GM21360 (cell line): ENCODE measurements at regions not wholly inside any gene's neighbourhood (a gene's known extent, or its start where the extent isn't known, plus 50 kb on each side); places are given as distances from the start of the nearest gene placed in this dataset.

ENCODE experiments used
- ATAC-seq: cut with Tn5 transposase; IDR thresholded peaks from one replicate; pipeline ENCODE4 v1.9.1; 2021; ENCODE audit warnings: mild to moderate bottlenecking, moderate library complexity; ENCODE audit not compliant: unreplicated experiment

GRCh38 chr10:31754803-31755624 is 173.6 kb downstream of the ARHGAP12 start:
- ATAC-seq: no peak

- ATAC-seq: no peak
Measured at GRCh38 chr10:31753681-31754080, 174.9 kb downstream of the ARHGAP12 start.

- no peak for ATAC-seq
Measured at GRCh38 chr10:31752170-31752569, 176.5 kb downstream of the ARHGAP12 start.

- ATAC-seq: no peak
Measured at GRCh38 chr10:31751738-31752080, 176.9 kb downstream of the ARHGAP12 start.

- ATAC-seq: no peak
Measured at GRCh38 chr10:31751051-31751737, 177.4 kb downstream of the ARHGAP12 start.

GRCh38 chr10:31749981-31750840 is 178.4 kb downstream of the ARHGAP12 start:
- no peak for ATAC-seq

DNA sequence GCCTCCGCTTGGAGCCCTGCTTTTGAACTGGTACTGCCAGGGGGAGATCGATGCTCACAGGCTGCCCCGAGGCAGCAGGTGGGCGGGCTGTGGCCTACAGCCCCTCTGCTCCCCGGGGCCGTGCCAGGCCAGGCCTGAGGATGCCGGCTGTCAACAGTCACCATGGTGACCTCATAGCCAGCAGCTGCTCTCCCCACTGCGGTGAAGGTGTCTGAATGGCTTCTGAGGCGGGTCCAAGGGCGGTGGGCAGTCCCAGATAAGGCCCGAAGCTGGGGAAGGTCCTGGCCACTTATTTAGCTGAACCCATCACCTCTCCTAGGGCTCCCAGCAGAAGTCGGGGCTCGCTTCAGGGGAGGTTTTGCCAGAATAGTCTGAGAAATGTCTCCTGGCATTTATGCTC is 179.3 kb downstream of the ARHGAP12 start:
- ATAC-seq: no peak

GRCh38 chr10:31745612-31746376 is 182.8 kb downstream of the ARHGAP12 start:
- ATAC-seq: no peak

- no peak for ATAC-seq
Measured at GRCh38 chr10:31744025-31744424, 184.6 kb downstream of the ARHGAP12 start.

DNA sequence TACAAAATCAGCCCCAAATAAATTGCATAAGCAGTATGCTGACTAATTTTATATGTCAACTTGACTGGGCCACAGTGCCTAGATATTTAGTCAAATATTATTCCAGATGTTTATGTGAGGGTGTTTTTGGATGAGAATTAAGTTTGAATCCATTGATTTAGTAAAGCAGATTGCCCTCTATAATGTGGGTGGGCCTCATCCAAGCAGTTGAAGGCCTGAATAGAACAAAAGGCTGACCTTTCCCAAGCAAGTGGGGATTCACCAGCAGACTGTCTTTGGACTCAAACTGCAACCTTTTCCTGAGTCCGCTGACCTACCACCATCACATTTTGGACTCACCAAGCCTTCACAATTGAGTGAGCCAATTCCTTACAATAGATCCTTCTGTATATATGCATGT is 186.4 kb downstream of the ARHGAP12 start:
- no peak for ATAC-seq

DNA sequence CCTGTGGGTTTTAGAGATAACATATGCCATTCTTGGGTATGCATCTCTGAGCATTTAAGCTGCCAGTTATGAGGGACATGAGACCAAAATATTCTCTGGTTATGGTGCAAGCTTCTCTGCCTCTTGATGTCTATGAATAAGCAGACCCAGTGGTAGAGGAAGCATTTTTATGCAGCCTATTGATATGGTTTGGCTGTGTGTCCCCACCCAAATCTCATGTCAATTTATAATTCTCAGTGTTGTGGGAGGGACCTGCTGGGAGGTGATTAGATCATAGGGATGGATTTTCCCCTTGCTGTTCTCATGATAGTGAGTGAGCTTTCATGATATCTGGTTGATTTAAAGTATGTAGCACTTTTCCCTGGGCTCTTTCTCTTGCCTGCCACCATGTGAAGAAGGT is 187.2 kb downstream of the ARHGAP12 start:
- ATAC-seq: no peak

GRCh38 chr10:31739711-31740110 is 188.9 kb downstream of the ARHGAP12 start:
- ATAC-seq: no peak

GRCh38 chr10:31739146-31739545 is 189.5 kb downstream of the ARHGAP12 start:
- ATAC-seq: no peak

DNA sequence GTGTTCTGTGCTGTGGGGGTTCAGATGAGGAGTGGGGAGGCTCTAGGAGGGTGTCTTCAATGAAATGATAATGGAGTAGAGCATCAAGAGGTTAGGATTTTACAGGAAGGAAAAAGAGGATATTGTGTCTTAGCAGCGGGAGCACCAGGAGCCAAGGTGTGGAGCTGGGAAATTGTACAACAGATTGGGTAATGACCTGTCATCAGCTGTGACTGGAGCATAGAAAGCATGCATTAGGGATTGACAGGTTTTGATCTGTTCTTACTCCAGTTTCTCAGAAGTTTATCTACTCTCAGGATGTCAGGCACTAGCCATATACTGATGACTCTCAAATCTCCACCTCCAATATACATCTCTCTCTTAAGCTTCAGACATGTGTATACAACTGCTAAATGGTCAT is 196.9 kb downstream of the ARHGAP12 start:
- ATAC-seq: no peak

DNA sequence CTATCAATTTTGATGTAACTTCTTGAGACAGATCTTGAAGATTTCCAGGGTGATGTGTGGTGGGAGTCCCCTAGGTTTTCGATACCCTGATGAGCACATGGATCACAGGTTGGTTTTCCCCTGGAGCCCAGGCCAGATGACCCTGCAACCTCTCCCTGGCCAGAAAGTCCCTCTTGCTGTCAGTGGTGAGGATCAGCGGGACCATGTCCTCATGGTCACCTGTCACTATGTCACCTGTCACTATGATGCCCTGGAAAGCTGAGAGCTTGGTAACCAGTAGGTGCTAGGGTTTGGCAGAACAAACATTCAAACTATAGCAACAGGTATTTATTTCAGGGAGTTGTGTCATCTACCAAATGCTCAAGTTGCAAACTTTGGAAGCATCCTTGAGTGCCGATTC is 197.9 kb downstream of the ARHGAP12 start:
- no peak for ATAC-seq

DNA sequence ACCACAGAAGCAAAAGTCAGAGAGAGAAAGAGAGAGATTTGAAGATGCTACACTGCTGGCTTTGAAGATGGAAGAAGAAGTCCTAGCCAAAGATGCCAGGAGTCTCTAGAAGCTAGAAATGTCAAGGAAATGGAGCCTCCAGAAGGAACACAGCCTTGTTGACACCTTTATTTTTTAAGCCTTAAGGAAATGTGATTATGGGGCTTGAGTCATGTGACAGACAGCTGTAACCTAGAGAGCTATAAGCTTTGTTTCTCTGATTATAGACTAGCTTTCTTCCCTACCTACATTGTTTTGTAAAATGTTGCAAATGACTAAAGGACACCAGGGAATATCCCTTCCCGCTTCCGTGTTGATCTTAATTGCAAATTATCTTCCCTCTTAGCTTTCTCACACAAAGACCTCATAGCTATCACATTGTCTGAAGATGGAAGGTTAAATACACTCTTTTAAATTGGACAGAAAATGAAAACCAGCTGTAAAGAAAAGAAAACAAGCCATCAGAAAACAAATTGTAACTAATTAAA is 199.9 kb downstream of the ARHGAP12 start:
- ATAC-seq: no peak

GRCh38 chr10:31725436-31725835 is 203.2 kb downstream of the ARHGAP12 start:
- no peak for ATAC-seq

DNA sequence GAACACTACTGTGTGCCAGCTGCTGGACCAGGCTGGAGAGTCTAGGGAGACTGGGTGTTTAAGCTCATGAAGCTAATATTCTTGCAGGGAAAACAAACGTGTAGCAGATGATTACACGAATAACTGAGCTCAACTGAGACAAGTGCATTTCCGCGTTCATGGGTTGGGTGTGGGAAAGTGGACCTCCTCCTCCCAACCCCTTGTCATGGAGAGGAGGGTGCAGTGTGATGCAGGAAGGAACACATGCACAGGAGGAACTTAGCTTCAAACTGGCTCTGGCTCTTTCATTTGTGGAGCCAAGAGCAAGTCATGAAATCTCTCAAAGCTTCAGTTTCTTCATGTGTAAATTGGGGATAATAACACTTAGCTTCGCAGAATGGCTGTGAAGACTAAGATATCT is 204.3 kb downstream of the ARHGAP12 start:
- no peak for ATAC-seq

DNA sequence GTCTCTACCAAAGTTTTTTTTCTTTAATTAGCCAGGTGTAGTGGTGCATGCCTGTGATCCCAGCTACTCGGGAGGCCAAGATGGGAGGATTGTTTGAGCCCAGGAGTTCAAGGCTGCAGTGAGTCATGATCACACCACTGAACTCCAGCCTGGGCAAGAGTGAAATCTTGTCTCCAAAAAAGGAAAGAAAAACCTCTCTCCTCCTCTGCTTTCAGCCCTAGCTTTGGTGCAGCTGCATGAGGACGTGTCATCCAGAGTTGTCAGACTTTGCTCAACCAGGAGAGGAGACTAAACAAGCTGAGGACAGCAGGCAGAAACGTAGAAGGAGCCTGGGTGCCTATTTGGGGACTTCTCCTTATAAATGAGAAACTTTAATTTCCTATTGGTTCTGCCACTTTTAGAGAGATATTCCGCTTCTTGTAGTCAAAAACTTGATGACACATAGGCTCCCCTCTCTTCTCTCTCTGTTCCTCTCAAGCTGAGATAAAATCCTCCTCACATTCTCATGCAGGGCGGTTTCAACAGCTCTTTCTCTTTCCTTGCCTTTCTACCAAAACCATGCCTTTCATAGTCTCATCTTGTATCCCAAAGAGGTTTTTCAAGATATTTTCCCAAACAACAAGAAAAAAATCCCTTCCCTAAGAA is 205.4 kb downstream of the ARHGAP12 start:
- ATAC-seq: no peak

DNA sequence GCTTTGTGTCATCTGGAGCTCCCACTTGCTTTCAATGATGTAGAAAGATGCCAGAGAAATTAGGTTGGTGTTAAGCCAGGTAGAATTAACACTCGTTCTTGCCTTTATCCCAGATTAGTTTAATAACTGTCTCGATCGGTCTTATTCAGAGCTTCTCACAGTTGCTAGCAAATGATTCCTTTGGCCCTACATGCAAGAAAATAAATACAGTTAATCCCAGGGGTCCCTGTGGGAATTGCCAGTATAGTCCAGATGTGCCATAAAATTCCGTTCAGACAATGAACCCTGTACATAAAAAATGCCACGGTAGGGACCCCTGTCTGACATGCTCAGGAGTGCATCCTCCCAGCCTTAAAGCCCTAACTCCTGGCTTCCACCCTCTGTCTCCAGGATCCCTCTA is 207.5 kb downstream of the ARHGAP12 start:
- no peak for ATAC-seq
